LoVo (cell line): ENCODE measurements at regions not wholly inside any gene's neighbourhood (a gene's known extent, or its start where the extent isn't known, plus 50 kb on each side); places are given as distances from the start of the nearest gene placed in this dataset.

ENCODE experiments used
- DNase-seq: peaks from one replicate; pipeline ENCODE4 v3.0.0-alpha.2; 2016; ENCODE audit warnings: low spot score

- DNase-seq = no peak
Observed at GRCh38 chr18:10387399-10387798, 67.0 kb upstream of the APCDD1 start.

GRCh38 chr18:10388373-10388772 is 66.1 kb upstream of the APCDD1 start:
- no peak for DNase-seq

GRCh38 chr18:10391506-10391905 is 62.9 kb upstream of the APCDD1 start:
- DNase-seq = no peak

GRCh38 chr18:10397004-10397403 is 57.4 kb upstream of the APCDD1 start:
- DNase-seq = no peak

GRCh38 chr18:10398571-10398970 is 55.9 kb upstream of the APCDD1 start:
- no peak for DNase-seq

GRCh38 chr18:10399465-10399864 is 55.0 kb upstream of the APCDD1 start:
- DNase-seq = no peak

- DNase-seq = no peak
Observed at GRCh38 chr18:10400534-10401307, 53.7 kb upstream of the APCDD1 start.

GRCh38 chr18:10401521-10401920 is 52.9 kb upstream of the APCDD1 start:
- DNase-seq = no peak

- no peak for DNase-seq
Observed at GRCh38 chr18:10401930-10402329, 52.5 kb upstream of the APCDD1 start.

- no peak for DNase-seq
Observed at GRCh38 chr18:10402871-10403559, 51.4 kb upstream of the APCDD1 start.

GRCh38 chr18:10403708-10404107 is 50.7 kb upstream of the APCDD1 start:
- no peak for DNase-seq

GRCh38 chr18:10404168-10404567 is 50.3 kb upstream of the APCDD1 start:
- no peak for DNase-seq
